Choroid plexus epithelial cell (primary cell): ENCODE measurements at regions not wholly inside any gene's neighbourhood (a gene's known extent, or its start where the extent isn't known, plus 50 kb on each side); places are given as distances from the start of the nearest gene placed in this dataset.

Source experiments
- DNase-seq: peaks from one replicate; pipeline ENCODE4 v3.0.0-alpha.2; 2010; ENCODE audit warnings: low read depth
- H3K4me3 ChIP-seq: 2 replicates; pipeline ENCODE4 v1.5.1; 2011; ENCODE audit warnings: low read depth, mild to moderate bottlenecking, control low read depth, low read length, moderate library complexity
- CTCF ChIP-seq: conservative IDR thresholded peaks from 2 replicates; pipeline ENCODE4 v1.5.1; 2011; ENCODE audit warnings: low read depth, mild to moderate bottlenecking, control low read depth, inconsistent platforms, low read length, moderate library complexity

DNA sequence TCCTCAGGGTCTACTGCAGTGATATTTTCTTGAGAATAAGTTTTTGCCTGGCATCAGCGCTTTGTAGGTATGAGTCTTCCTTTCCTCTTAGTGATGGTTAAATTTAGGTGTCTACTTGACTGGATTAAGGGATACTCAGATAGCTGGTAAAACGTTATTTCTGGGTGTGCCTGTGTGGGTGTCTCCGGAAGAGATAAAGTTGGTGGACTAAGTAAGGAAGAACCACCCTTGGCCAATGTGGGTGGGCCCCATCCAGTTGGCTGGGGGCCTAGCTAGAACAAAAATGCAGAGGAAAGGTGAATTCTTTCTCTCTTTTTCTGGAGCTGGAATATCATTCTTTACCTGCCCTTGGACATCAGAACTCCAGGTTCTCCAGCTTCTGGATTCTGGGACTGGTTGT lies 138.8 kb downstream of the ADCYAP1R1 start:
- no peak for TF ChIP-seq CTCF
- no peak overlapping the region for H3K4me3 ChIP-seq
- no peak for DNase-seq

DNA sequence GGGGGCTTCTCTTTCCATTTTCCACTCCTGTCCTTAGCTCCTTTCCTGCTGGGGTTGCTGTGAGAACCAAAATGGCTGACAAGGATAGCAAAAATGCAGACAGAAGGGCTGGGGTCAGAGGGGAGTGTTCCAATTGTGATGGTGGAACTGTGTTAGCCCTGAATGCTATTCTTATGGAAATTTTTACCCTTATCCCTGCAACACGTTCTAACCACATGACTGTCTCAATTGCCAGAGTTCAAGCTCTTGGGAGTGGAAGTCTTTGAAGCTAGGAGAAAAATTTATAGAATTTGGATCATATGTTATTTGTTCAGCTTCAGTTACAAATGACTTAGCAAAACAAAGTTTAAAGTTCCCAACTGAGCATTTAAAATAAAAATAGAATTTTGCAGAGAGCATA lies 134.1 kb downstream of the ADCYAP1R1 start:
- H3K4me3 ChIP-seq: no peak overlapping the region
- TF ChIP-seq CTCF: no peak
- DNase-seq: no peak

- no peak overlapping the region for H3K4me3 ChIP-seq
- no peak for DNase-seq
Observed at GRCh38 chr7:31175672-31176071, 123.6 kb downstream of the ADCYAP1R1 start.

GRCh38 chr7:31171984-31172383 lies 119.9 kb downstream of the ADCYAP1R1 start:
- H3K4me3 ChIP-seq: no peak overlapping the region
- DNase-seq: no peak
- no peak for TF ChIP-seq CTCF

More at GRCh38 chr7:31175672-31176071, 123.6 kb downstream of the ADCYAP1R1 start:
- TF ChIP-seq CTCF: no peak

DNA sequence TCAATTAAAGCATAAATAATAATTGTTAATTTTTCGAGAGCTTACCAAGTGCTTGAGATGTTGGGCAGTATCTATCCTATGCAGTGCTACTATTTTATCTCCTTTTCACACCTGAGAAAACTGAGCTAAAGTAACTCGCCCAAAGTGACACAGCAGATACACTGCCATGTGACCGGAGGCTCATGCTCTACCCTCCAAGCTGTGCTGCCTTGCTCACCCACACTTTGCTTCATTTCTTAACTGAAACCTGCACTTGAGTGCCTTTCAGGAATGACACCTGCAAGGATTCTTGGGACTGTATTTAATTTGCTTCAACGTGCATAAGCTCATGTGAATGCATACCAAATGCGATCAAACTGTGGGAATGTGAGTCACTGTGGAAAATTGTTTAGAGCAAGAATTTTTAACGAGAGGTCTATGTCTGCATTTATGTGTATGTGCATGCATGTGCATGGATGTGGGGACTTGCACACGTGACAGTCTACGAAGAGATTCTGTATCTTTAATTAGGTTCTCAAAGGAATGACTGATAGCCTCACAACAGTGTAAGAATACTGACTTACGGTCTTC lies 119.2 kb downstream of the ADCYAP1R1 start:
- no peak overlapping the region for H3K4me3 ChIP-seq
- no peak for DNase-seq
- no peak for TF ChIP-seq CTCF
